ENCODE measurements at regions not wholly inside any gene's neighbourhood (a gene's known extent, or its start where the extent isn't known, plus 50 kb on each side); places are given as distances from the start of the nearest gene placed in this dataset.

DNA sequence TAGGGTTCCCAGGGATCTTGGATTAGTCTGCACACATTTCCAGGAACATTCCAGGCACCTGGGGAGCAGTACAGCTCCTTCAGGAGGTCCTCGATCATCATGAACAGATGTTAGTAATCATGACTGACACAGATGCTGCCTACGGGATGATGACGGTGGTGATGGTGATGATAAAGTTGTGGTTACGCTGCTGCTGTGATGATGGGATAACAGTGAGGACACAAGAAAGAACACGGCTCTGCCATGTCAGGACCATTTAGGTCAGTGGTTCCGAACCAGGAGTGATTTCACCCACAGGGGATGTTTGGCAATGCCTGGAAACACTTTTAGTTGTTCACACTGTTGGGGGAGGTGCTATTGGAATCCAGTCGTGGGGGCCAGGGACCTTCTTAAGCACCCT lies 1193.0 kb downstream of the UQCRFS1 start:
- Histone ChIP-seq H3K4me1 (ENCODE audit: insufficient read depth, low read length, poor library complexity, severe bottlenecking) (no peaks in the 10 kb centered on the region), H3K4me2 (ENCODE audit: low read depth, low read length, poor library complexity, severe bottlenecking) (no peak overlapping the region), H3K27me3 (ENCODE audit: insufficient read depth, low read length, poor library complexity, severe bottlenecking) (no peaks in the 10 kb centered on the region), H3K9me3 (ENCODE audit: insufficient read depth, low read depth, low read length) (peaks cover 12% of the 10 kb centered on the region; the same call in 1 of the 2 replicates), H3K79me2 (ENCODE audit: insufficient read depth, low read length) (no peaks in the 10 kb centered on the region), H3F3A (ENCODE audit: low read depth) (no peaks in the 10 kb centered on the region), H3K36me3 (ENCODE audit: insufficient read depth, low read length) (no peaks in the 10 kb centered on the region), H3K9me2 (replicated peaks; ENCODE audit: low read depth, low read length) (no peaks in the 10 kb centered on the region), H2AFZ (ENCODE audit: low read length) (no peak overlapping the region), H4K20me1 (ENCODE audit: insufficient read depth, low read length, poor library complexity, severe bottlenecking) (no peaks in the 10 kb centered on the region), H3K9ac (ENCODE audit: low read depth, low read length, poor library complexity, severe bottlenecking) (no peak overlapping the region), H3K4me3 (ENCODE audit: low read length, poor library complexity, severe bottlenecking) (no peak overlapping the region)
- TF ChIP-seq EZH2phosphoT487 (IDR thresholded peaks at IDR 0.05; ENCODE audit: borderline replicate concordance) (no peak), CTCF (conservative IDR thresholded peaks at IDR 0.05; ENCODE audit: low read length) (no peak)

- H3F3A ChIP-seq (ENCODE audit: low read depth): no peaks in the 10 kb centered on the region
- no peak overlapping the region for H3K9ac ChIP-seq (ENCODE audit: low read depth, low read length, poor library complexity, severe bottlenecking)
- no peaks in the 10 kb centered on the region for H3K27me3 ChIP-seq (ENCODE audit: insufficient read depth, low read length, poor library complexity, severe bottlenecking)
- H2AFZ ChIP-seq (ENCODE audit: low read length): no peak overlapping the region
- H3K4me3 ChIP-seq (ENCODE audit: low read length, poor library complexity, severe bottlenecking): no peak overlapping the region
- H3K36me3 ChIP-seq (ENCODE audit: insufficient read depth, low read length): no peaks in the 10 kb centered on the region
- H3K4me2 ChIP-seq (ENCODE audit: low read depth, low read length, poor library complexity, severe bottlenecking): no peak overlapping the region
- TF ChIP-seq CTCF (conservative IDR thresholded peaks at IDR 0.05; ENCODE audit: low read length) (no peak), EZH2phosphoT487 (IDR thresholded peaks at IDR 0.05; ENCODE audit: borderline replicate concordance) (no peak)
- no peaks in the 10 kb centered on the region for H3K9me2 ChIP-seq (replicated peaks; ENCODE audit: low read depth, low read length)
- H3K9me3 ChIP-seq (ENCODE audit: insufficient read depth, low read depth, low read length): peaks cover 14% of the 10 kb centered on the region; the same call in 1 of the 2 replicates
- no peaks in the 10 kb centered on the region for H4K20me1 ChIP-seq (ENCODE audit: insufficient read depth, low read length, poor library complexity, severe bottlenecking)
- no peaks in the 10 kb centered on the region for H3K79me2 ChIP-seq (ENCODE audit: insufficient read depth, low read length)
- H3K4me1 ChIP-seq (ENCODE audit: insufficient read depth, low read length, poor library complexity, severe bottlenecking): no peaks in the 10 kb centered on the region
Observed at GRCh38 chr19:28019371-28019770, 1193.6 kb downstream of the UQCRFS1 start.

DNA sequence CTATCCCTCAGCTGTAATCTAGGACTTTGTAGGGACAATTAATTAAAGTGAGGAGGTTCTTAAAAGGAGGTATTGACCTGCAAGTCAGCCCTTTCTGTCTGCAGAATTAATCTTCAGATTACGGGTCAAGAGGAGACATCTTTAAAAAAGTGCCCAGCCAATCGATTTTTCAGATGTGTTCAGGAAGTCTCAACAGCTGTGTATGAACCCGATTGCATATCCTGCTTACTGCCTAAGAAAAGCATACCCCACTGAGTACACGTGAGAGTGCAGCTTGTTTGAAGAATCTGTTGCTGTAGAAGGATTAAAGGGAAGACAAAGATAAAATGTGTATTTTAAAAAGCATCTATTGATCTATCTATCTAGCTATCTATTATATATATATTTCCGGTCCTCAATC lies 1194.5 kb downstream of the UQCRFS1 start:
- Histone ChIP-seq H3K9me3 (ENCODE audit: insufficient read depth, low read depth, low read length) (peaks cover 14% of the 10 kb centered on the region; the same call in 1 of the 2 replicates), H3K79me2 (ENCODE audit: insufficient read depth, low read length) (no peaks in the 10 kb centered on the region), H3K4me3 (ENCODE audit: low read length, poor library complexity, severe bottlenecking) (no peak overlapping the region), H3K9me2 (replicated peaks; ENCODE audit: low read depth, low read length) (no peaks in the 10 kb centered on the region), H2AFZ (ENCODE audit: low read length) (no peak overlapping the region), H3F3A (ENCODE audit: low read depth) (no peaks in the 10 kb centered on the region), H3K27me3 (ENCODE audit: insufficient read depth, low read length, poor library complexity, severe bottlenecking) (no peaks in the 10 kb centered on the region), H3K36me3 (ENCODE audit: insufficient read depth, low read length) (no peaks in the 10 kb centered on the region), H3K4me2 (ENCODE audit: low read depth, low read length, poor library complexity, severe bottlenecking) (no peak overlapping the region), H3K9ac (ENCODE audit: low read depth, low read length, poor library complexity, severe bottlenecking) (no peak overlapping the region), H3K4me1 (ENCODE audit: insufficient read depth, low read length, poor library complexity, severe bottlenecking) (no peaks in the 10 kb centered on the region), H4K20me1 (ENCODE audit: insufficient read depth, low read length, poor library complexity, severe bottlenecking) (no peaks in the 10 kb centered on the region)
- TF ChIP-seq EZH2phosphoT487 (IDR thresholded peaks at IDR 0.05; ENCODE audit: borderline replicate concordance): no peak
- TF ChIP-seq CTCF (conservative IDR thresholded peaks at IDR 0.05; ENCODE audit: low read length): no peak

All from Loucy (cell line).